H1 (cell line): ENCODE measurements at regions not wholly inside any gene's neighbourhood (a gene's known extent, or its start where the extent isn't known, plus 50 kb on each side); places are given as distances from the start of the nearest gene placed in this dataset.

Experiments used
- EZH2 ChIP-seq: fragments of 200-600 bp; sonication (generic); IDR thresholded peaks from 2 replicates; pipeline ENCODE4 v1.7.1; 2012; ENCODE audit warnings: low read depth, mild to moderate bottlenecking, moderate library complexity, low read length, inconsistent platforms; ENCODE audit not compliant: severe bottlenecking
- RAD21 ChIP-seq, 2 experiments: IDR thresholded peaks in 1 of 2; conservative IDR thresholded peaks in 1 of 2; 2 replicates each; pipeline ENCODE4 v1.6.1; 2011; ENCODE audit warnings: low read depth in 2 of 2, low read length in 2 of 2, improper control_type of control experiment in 1 of 2, inconsistent platforms in 1 of 2, mild to moderate bottlenecking in 1 of 2, moderate library complexity in 1 of 2

GRCh38 chr4:37124800-37125199, 119.7 kb upstream of the NWD2 start:
- TF ChIP-seq EZH2 (no peak), RAD21 (IDR thresholded peaks at IDR 0.05 in 1 of 2, conservative IDR thresholded peaks at IDR 0.05 in 1 of 2; ENCODE audit: low read depth in 2 of 2, low read length in 2 of 2) (no peak)
